ENCODE measurements at regions not wholly inside any gene's neighbourhood (a gene's known extent, or its start where the extent isn't known, plus 50 kb on each side); places are given as distances from the start of the nearest gene placed in this dataset.

GRCh38 chr2:57602733-57603132 is 443.9 kb upstream of the VRK2 start:
- no peak overlapping the region for H3K18ac ChIP-seq (ENCODE audit: insufficient read length, low read depth, low read length)
- H2BK20ac ChIP-seq (ENCODE audit: low read depth, low read length, poor library complexity, severe bottlenecking), result no peak overlapping the region
- no peak overlapping the region for H3K4ac ChIP-seq (ENCODE audit: low read depth, low read length)
- Mint-ChIP-seq H3K4me3 (no peak overlapping the region), H3K4me1 (peaks cover 6 to 7% of the 10 kb centered on the region in 2 experiments), H3K36me3 (ENCODE audit: insufficient read depth in 1 of 3, low read depth in 3 of 3) (no peaks in the 10 kb centered on the region; a peak in 2 of 7 replicates), H3K27me3 (ENCODE audit: low read depth) (no peaks in the 10 kb centered on the region), H3K9me3 (peaks cover 2 to 3% of the 10 kb centered on the region in 2 experiments; a peak in 2 of 5 replicates), H3K27ac (no peak overlapping the region)
- H3K9ac ChIP-seq (ENCODE audit: extremely low read depth, insufficient read length, low read length), result no peak overlapping the region
- H2AFZ ChIP-seq (ENCODE audit: low read length), result no peak overlapping the region
- no peak overlapping the region for H2BK12ac ChIP-seq (ENCODE audit: insufficient read length, low read depth, low read length)
- no peak for DNase-seq
- H3K23me2 ChIP-seq (ENCODE audit: insufficient read length, low read depth, low read length, poor library complexity, severe bottlenecking), result no peaks in the 10 kb centered on the region
- no peaks in the 10 kb centered on the region for H3K79me1 ChIP-seq (ENCODE audit: insufficient read depth, low read depth, low read length, poor library complexity, severe bottlenecking)
- H2BK120ac ChIP-seq (ENCODE audit: low read depth, low read length, poor library complexity, severe bottlenecking), result no peak overlapping the region
- H3K14ac ChIP-seq (ENCODE audit: insufficient read depth, low read length), result no peak overlapping the region
- no peak overlapping the region for H2BK5ac ChIP-seq (ENCODE audit: insufficient read length, low read length)
- no peak overlapping the region for H3K56ac ChIP-seq (ENCODE audit: insufficient read length, low read depth, low read length)
- H4K8ac ChIP-seq (replicated peaks; ENCODE audit: insufficient read length, low read depth, low read length), result no peak overlapping the region
- H4K20me1 ChIP-seq (ENCODE audit: control insufficient read depth, insufficient read depth, insufficient read length), result no peaks in the 10 kb centered on the region
- no peak overlapping the region for H3K27ac ChIP-seq (ENCODE audit: insufficient read length, low read depth, low read length)
- no peaks in the 10 kb centered on the region for H3K27me3 ChIP-seq (ENCODE audit: insufficient read depth, low read length)
- H4K5ac ChIP-seq (ENCODE audit: insufficient read length, low read depth, low read length), result no peak overlapping the region
- no peak overlapping the region for H4K91ac ChIP-seq (ENCODE audit: insufficient read length, low read depth, low read length)
- peaks cover 2% of the 10 kb centered on the region for H3K4me1 ChIP-seq (ENCODE audit: insufficient read depth, low read length)
- no peak overlapping the region for H3K4me2 ChIP-seq (ENCODE audit: insufficient read depth, insufficient read length, low read length)
- H3K79me2 ChIP-seq (ENCODE audit: insufficient read depth, low read length), result no peaks in the 10 kb centered on the region
- no peak for TF ChIP-seq CTCF (conservative IDR thresholded peaks at IDR 0.05)
- H3K23ac ChIP-seq (ENCODE audit: insufficient read length, low read depth, low read length), result no peak overlapping the region
- H2BK15ac ChIP-seq (ENCODE audit: low read depth, low read length), result no peak overlapping the region
- WGBS (ENCODE audit: extremely low coverage, insufficient read length, low lambda C conversion rate), result no CpG with 5 or more reads among the region's 2 CpGs
- no peak overlapping the region for H3T11ph ChIP-seq (ENCODE audit: low read length)
- no peaks in the 10 kb centered on the region for H3K9me3 ChIP-seq (ENCODE audit: control insufficient read depth, low read depth, low read length)
- no peak overlapping the region for H2AK5ac ChIP-seq (ENCODE audit: insufficient read length, low read length)

Measured in H9 (cell line).